HG02623 (cell line): ENCODE measurements at regions not wholly inside any gene's neighbourhood (a gene's known extent, or its start where the extent isn't known, plus 50 kb on each side); places are given as distances from the start of the nearest gene placed in this dataset.
"Not testable (repeated sequence)": the region's sequence is repeated elsewhere in the genome, so short reads cannot be mapped to it uniquely, and the experiment has no call there.

Experiments used
- ATAC-seq: cut with Tn5 transposase; IDR thresholded peaks from one replicate; pipeline ENCODE4 v1.9.1; 2021; ENCODE audit warnings: moderate library complexity; ENCODE audit not compliant: unreplicated experiment

DNA sequence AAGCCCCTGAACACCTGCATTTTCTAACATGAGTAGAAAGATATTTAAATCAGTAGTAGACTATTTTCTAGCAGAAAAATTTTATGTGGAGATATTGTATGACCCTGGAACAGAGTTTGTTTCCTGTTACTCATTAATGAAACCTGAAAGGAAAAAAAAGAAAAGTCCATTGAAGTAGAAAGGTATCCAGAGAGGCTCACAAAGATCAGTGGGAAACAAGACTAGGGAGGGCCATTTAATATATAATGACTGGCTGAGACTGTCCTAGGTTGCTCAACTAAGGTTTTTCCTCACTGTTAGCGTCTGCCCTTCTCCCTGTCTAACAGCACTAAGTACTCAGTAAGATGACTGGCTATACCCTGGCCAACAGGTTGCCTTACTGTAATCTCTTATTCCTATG, 788.6 kb downstream of the GLUD2 start:
- ATAC-seq = no peak

GRCh38 chrX:121851033-121851432, 803.6 kb downstream of the GLUD2 start:
- ATAC-seq = no peak

- ATAC-seq = no peak
These were observed 806.6 kb downstream of the GLUD2 start for GRCh38 chrX:121853762-121854613.

DNA sequence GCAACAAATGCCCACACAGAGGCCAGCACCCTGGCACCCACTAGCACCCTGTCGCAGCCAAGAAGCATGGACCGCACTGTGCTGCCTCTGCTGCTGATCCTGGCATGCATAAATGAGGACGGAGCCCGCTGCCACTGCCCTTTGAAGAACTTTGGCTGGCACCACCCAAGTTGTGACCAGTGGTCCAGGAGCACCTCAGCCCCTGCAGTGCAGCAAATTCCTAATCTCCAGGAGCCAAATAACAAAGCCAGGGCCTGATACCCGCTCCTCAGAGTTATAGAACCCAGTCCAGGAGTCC, 807.2 kb downstream of the GLUD2 start:
- ATAC-seq = no peak

DNA sequence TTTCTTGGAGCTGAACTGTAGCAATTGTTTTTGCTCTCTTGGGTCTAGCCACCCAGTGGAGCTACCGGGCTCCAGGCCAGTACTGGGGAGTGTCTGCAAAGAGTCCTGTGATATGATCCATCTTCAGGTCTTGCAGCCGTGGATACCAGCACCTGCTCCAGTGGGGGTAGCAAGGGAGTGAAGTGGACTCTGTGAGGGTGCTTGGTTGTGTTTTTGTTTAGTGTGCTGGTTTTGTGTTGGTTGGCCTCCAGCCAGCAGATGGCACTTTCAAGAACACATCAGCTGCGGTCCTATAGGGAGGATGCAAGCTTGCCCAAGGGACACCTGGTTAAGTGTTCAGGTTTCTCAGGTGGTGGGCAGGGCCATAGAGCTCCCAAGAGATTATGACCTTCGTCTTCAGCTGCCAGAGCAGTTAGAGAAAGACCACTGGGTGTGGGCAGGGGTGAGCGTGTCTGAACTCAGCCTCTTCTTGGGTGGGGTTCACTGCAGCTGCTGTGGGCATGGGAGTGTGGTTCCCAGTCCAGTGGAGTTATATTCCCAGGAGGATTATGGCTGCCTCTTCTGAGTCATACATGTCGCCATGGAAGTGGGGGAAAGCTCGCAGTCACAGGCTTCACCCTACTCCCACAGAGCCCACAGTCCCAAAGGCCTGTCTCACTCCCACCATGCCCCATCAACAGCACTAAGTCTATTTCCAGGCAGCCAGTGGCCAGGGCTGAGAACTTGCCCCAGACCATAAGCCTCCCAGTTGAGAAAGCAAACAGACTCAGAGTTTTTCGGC, 811.6 kb downstream of the GLUD2 start:
- ATAC-seq = no peak

- no peak for ATAC-seq
These were observed 816.6 kb downstream of the GLUD2 start for GRCh38 chrX:121863976-121864375.

GRCh38 chrX:121864561-121864960, 817.2 kb downstream of the GLUD2 start:
- no peak for ATAC-seq

DNA sequence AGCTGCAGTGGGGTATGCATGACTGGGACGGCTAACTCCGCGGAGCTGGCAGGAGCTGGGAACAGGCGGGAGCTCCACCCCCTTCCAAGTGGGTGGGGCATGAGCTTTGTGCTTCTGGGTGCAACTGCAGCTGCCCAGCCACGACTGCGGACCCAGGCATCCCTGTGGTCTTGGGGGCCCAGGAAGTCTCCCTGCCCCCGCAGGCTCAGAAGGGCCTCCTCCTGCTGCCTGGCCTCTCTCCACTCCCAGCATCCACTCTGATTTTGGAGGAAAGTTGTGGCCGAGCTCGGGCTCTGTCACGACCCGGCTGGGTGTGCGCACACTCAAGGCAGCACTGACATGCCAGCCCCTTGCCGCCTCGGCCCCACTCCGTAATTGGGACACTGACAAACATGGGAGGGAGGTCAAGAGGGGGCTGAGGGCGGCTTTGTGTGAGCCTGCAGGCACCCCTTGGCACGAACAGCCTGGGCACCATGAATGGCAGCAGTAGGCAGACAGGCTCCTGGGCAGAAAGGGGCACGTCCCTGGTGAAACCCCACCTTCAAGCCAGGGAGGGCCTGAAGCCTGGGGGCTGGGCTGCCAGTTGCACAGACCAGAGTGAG, 822.6 kb downstream of the GLUD2 start:
- ATAC-seq = no peak

GRCh38 chrX:121871122-121871521, 823.7 kb downstream of the GLUD2 start:
- ATAC-seq = no peak

GRCh38 chrX:121876305-121876704, 828.9 kb downstream of the GLUD2 start:
- no peak for ATAC-seq

GRCh38 chrX:121877337-121877736, 829.9 kb downstream of the GLUD2 start:
- ATAC-seq = not testable (repeated sequence)

GRCh38 chrX:121886557-121886956, 839.1 kb downstream of the GLUD2 start:
- ATAC-seq = no peak

DNA sequence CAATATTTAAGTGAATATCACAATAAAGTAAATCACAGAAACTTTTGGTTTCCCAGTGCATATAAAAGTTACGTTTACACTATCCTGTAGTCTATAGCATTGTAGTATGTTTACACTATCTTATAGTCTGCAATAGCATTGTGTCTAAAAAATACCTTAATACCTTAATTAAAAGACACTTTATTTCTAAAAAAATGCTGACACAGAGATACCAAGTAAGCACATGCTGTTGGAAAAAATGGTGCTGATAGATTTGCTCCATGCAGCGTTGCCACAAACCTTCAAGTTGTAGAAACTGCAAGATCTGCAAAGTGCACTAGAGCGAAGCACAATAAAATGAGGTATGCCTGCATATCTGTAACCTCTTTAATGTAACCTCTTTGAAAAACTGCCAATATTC, 847.3 kb downstream of the GLUD2 start:
- ATAC-seq = no peak

GRCh38 chrX:121902463-121902862, 855.1 kb downstream of the GLUD2 start:
- peak; percentile 58 for ATAC-seq

- ATAC-seq = no peak
These were observed 856.6 kb downstream of the GLUD2 start for GRCh38 chrX:121903961-121904360.

GRCh38 chrX:121921258-121921657, 873.8 kb downstream of the GLUD2 start:
- ATAC-seq = no peak

GRCh38 chrX:121931567-121931966, 884.2 kb downstream of the GLUD2 start:
- no peak for ATAC-seq

- no peak for ATAC-seq
These were observed 885.3 kb downstream of the GLUD2 start for GRCh38 chrX:121932688-121933087.

DNA sequence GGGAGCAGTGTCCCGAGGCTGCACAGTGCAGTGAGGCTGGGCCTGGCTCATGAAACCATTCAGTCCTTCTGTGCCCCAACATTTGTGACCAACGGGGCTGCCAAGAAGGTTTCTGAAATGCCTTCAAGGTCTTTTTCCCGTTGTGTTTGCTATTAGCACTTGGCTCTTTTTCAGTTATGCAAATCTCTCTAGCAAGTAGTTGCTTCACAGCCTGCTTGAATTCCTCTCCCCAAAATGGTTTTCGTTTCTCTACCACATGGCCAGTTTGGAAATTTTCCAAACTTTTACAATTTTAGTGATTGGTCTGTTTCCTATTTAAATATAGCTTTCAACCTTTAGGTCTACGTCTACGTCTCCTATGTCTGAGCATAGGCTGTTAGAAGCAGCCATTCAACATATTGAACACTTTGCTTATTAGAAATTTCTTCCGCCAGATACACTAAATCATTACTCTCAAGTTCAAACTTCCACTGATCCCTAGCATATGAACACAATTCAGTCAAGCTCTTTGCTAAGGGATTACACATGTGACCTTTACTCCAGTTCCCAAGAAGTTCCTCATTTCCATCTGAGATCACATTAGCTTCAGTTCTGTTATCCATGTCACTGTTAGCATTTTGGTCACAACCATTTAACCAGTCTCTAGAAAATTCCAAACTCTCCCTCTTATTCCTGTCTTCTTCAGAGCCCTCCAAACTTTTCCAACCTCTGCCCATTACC, 901.8 kb downstream of the GLUD2 start:
- no peak for ATAC-seq

- ATAC-seq = no peak
These were observed 911.5 kb downstream of the GLUD2 start for GRCh38 chrX:121958886-121959285.

- no peak for ATAC-seq
These were observed 928.3 kb downstream of the GLUD2 start for GRCh38 chrX:121975671-121976070.
